Thoracic aorta (tissue), 2 donors: ENCODE measurements at regions not wholly inside any gene's neighbourhood (a gene's known extent, or its start where the extent isn't known, plus 50 kb on each side); places are given as distances from the start of the nearest gene placed in this dataset.

Experiments used
- ATAC-seq: fragments of 150-250 bp; one replicate; pipeline ENCODE4 v1.8.0; 2017; ENCODE audit warnings: low read depth; ENCODE audit not compliant: insufficient number of reproducible peaks, low FRiP score
- DNase-seq: peaks from one replicate; pipeline ENCODE4 v3.0.0-alpha.2; 2020; ENCODE audit warnings: low spot score
- H3K27ac ChIP-seq, 2 donors: fragments of 200-600 bp; sonication (generic); 1 replicate in 1 of 2; 2 replicates in 1 of 2; pipeline ENCODE4 v1.5.1; 2016; ENCODE audit warnings: mild to moderate bottlenecking in 2 of 2, moderate library complexity in 2 of 2
- H3K27me3 ChIP-seq: fragments of 200-600 bp; sonication (generic); replicated peaks from 2 replicates; pipeline ENCODE4 v1.6.0; 2016; ENCODE audit warnings: mild to moderate bottlenecking; ENCODE audit not compliant: insufficient read depth
- H3K36me3 ChIP-seq: fragments of 200-600 bp; sonication (generic); one replicate; pipeline ENCODE4 v1.5.1; 2016
- H3K4me1 ChIP-seq, 2 donors: fragments of 200-600 bp; sonication (generic); 1 replicate in 1 of 2; 2 replicates in 1 of 2; pipeline versions ENCODE4 v1.5.1 to v1.6.0; 2016; ENCODE audit warnings: low read depth in 2 of 2, mild to moderate bottlenecking in 1 of 2; ENCODE audit not compliant: control insufficient read depth in 1 of 2
- H3K4me3 ChIP-seq: fragments of 200-600 bp; sonication (generic); 2 replicates; pipeline ENCODE4 v1.5.1; 2016; ENCODE audit warnings: mild to moderate bottlenecking
- H3K9me3 ChIP-seq: fragments of 200-600 bp; sonication (generic); 2 replicates; pipeline ENCODE4 v1.5.1; 2016
- TF ChIP-seq, protein P1 (sequence below): fragments of 200-600 bp; sonication (generic); IDR thresholded peaks from one replicate; pipeline ENCODE4 v1.5.1; 2019; ENCODE audit warnings: antibody characterized with exemption

DNA sequence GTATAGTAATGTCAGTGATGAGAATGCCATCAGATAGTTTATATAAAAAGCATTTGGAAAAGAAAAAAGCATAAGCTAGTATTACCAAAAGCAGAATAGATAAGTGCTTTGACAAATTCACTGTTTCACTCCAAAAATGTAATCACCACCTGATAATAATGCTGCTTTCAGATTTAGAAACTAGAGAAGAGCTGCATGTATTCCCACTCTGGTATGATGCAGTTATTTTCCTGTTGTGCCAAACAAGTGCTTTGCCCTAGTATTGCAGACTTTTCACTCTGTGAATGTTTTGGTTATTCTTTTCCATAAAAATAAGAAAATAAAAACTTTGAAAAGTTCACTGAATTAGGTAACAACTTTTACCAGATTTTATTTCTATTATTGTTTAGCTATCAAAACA, 267.7 kb upstream of the TET2 start:
- Histone ChIP-seq H3K4me1 (no peaks in the 10 kb centered on the region), H3K27ac (no peak overlapping the region), H3K36me3 (no peaks in the 10 kb centered on the region), H3K27me3 (no peaks in the 10 kb centered on the region), H3K9me3 (no peaks in the 10 kb centered on the region), H3K4me3 (no peak overlapping the region)
- TF ChIP-seq, protein P1, sequence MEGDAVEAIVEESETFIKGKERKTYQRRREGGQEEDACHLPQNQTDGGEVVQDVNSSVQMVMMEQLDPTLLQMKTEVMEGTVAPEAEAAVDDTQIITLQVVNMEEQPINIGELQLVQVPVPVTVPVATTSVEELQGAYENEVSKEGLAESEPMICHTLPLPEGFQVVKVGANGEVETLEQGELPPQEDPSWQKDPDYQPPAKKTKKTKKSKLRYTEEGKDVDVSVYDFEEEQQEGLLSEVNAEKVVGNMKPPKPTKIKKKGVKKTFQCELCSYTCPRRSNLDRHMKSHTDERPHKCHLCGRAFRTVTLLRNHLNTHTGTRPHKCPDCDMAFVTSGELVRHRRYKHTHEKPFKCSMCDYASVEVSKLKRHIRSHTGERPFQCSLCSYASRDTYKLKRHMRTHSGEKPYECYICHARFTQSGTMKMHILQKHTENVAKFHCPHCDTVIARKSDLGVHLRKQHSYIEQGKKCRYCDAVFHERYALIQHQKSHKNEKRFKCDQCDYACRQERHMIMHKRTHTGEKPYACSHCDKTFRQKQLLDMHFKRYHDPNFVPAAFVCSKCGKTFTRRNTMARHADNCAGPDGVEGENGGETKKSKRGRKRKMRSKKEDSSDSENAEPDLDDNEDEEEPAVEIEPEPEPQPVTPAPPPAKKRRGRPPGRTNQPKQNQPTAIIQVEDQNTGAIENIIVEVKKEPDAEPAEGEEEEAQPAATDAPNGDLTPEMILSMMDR = no peak
- no peak for ATAC-seq
- DNase-seq = no peak

DNA sequence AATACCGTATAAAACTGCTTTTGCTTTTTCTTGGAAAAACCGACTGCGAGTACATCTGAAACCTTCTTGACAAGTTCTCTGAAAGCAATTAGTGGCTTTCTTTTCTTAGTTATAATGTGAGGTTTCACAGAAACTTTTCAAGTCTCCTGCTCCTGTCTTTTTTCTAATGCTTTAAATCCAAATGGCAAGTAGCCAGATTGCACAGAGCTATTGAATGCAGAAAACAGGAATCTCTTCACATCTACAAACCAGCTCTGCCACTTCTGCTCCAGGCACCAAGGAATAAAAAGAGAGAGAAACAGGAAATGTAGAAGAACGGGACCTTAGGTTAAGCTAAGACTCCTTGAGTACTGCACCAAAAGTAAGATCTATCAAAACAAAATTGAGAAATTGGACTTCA, 267.3 kb upstream of the TET2 start:
- no peaks in the 10 kb centered on the region for H3K27me3 ChIP-seq
- H3K4me1 ChIP-seq = no peaks in the 10 kb centered on the region
- no peaks in the 10 kb centered on the region for H3K36me3 ChIP-seq
- TF ChIP-seq, protein P1 = no peak
- H3K27ac ChIP-seq = no peak overlapping the region
- H3K9me3 ChIP-seq = no peaks in the 10 kb centered on the region
- no peak for ATAC-seq
- no peak overlapping the region for H3K4me3 ChIP-seq
- no peak for DNase-seq

DNA sequence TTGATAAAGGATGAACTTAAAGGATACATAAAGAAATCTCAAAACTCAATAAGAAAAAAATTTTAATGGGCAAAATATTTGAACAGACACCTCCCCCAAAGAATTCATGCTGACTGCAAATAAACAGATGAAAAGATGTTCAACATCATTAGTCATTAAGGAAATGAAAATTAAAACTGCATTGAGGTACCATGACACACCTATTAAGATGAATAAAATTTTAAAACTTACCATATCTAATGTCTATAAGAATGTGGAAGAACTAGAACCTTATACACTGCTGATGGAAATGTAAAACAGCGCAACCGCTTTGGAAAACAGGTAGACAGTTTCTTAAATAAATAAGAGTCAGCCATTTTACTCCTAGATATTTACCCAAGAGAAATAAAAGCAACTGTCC, 266.8 kb upstream of the TET2 start:
- ATAC-seq (no peak), DNase-seq (no peak)
- TF ChIP-seq, protein P1 = no peak
- Histone ChIP-seq H3K4me3 (no peak overlapping the region), H3K9me3 (no peaks in the 10 kb centered on the region), H3K4me1 (no peaks in the 10 kb centered on the region), H3K36me3 (no peaks in the 10 kb centered on the region), H3K27me3 (no peaks in the 10 kb centered on the region), H3K27ac (no peak overlapping the region)

DNA sequence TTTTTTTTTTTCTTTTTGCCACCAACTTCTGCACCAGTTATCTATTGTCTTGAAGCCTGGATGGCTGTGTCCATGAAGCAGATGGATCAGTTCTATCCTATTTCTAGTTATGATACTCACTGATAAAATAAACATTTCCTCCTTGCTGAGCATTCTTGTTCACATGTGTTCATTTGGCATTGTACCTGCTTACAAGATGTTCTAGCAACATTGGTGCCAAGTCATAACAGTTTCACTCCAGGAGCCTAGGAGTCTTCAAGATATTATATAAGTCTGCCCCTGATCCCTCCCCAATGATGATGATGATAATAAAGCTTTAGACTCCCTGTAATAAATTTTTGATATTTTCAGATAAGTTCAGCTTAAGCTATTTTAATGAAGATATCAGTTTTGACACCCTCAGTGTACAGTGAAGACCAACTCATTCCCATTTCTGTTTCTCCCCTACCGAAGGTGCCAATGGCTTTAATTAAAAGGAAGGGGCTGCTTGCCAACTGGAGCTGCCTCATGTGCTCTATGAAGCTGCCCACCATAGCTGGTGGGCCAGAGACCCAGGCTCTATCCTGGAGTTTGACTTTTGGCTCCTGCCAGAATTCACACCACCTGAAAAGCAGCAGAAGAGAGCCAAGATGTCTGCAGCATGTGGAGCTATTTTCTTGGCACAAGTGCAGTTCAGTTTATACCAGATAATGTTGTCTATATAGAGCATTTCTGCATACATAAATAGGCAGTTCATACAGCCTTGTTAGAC, 265.4 kb upstream of the TET2 start:
- Histone ChIP-seq H3K4me1 (no peaks in the 10 kb centered on the region), H3K4me3 (no peak overlapping the region), H3K27me3 (no peaks in the 10 kb centered on the region), H3K27ac (no peak overlapping the region), H3K9me3 (no peaks in the 10 kb centered on the region), H3K36me3 (no peaks in the 10 kb centered on the region)
- TF ChIP-seq, protein P1 = no peak
- no peak for DNase-seq
- no peak for ATAC-seq

DNA sequence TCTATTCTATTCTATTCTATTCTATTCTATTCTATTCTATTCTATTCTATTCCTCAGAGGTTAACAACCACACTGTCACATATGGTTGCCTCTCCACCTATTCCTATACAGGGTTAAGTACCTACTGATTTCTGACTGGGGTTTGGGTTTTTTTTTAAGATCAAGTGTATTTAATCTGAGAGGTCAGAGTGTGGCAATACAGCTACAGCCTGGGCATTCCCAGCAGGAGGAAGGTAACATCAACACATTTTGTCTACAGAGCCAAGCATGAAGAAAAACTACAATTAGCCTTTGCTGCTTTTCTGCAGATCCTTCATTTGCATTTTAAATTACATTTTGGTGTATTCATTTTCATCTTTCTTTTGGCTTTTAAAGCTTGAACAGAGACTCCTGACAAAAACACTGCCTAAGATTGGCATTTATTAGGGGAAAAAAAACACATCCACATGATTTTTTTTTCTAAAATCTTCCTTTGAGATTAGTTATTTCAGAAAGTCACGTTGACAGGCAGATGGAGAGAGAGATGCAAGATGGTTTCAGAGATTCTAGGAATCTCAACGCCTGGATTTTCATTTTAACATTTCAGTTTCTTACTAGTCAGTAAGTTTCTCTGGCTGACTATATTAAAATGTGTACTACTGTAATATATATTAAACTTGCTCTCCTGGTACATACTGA, 255.9 kb upstream of the TET2 start:
- Histone ChIP-seq H3K9me3 (no peaks in the 10 kb centered on the region), H3K27me3 (no peaks in the 10 kb centered on the region), H3K4me1 (no peaks in the 10 kb centered on the region), H3K4me3 (no peak overlapping the region), H3K36me3 (no peaks in the 10 kb centered on the region), H3K27ac (no peak overlapping the region)
- TF ChIP-seq, protein P1 = no peak
- ATAC-seq (no peak), DNase-seq (no peak)
